ENCODE measurements at regions not wholly inside any gene's neighbourhood (a gene's known extent, or its start where the extent isn't known, plus 50 kb on each side); places are given as distances from the start of the nearest gene placed in this dataset.

DNA sequence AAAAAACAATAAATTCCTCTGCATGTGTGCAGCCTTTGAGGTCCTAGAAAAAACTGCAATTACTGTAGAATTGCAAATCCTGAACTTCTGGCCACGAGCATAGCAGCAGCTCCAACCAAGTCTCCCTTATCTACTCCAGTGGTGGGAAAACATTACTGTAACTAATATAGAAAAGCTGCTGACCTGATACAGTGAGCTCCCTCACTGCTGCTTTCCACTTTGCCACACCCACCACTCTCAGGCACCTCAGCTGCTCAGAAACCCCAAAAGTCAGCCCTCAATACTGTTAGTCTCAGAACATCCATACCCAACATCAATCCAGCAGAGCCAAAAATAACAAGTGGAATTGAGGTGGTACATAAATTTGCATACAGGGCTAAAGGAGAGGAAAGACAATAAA lies 192.5 kb downstream of the POU4F1 start:
- ChIA-PET CTCF (no interaction called here), POLR2A (ENCODE audit: low non-redundant PET) (no interaction called here)
- no peak for DNase-seq (ENCODE audit: low spot score)

DNA sequence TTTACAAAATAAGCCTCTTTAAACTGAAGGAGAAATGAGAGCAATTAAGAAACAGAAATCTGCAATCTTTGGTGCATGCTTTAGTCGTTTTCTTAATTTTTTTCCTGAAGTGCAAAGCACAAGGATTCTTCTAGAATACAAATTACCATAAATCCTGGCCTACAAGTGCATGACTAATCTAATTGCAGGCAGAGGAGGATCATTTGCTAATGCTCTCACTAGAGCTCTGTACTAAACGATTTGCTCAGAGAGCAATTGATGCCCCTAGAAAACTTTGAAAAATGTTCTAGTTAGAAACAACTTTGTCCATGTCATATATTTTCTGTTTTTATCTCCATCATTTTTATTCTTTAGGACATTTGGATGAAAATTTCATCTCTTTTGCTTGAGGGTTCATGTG lies 193.2 kb downstream of the POU4F1 start:
- TF ChIP-seq, protein P1, sequence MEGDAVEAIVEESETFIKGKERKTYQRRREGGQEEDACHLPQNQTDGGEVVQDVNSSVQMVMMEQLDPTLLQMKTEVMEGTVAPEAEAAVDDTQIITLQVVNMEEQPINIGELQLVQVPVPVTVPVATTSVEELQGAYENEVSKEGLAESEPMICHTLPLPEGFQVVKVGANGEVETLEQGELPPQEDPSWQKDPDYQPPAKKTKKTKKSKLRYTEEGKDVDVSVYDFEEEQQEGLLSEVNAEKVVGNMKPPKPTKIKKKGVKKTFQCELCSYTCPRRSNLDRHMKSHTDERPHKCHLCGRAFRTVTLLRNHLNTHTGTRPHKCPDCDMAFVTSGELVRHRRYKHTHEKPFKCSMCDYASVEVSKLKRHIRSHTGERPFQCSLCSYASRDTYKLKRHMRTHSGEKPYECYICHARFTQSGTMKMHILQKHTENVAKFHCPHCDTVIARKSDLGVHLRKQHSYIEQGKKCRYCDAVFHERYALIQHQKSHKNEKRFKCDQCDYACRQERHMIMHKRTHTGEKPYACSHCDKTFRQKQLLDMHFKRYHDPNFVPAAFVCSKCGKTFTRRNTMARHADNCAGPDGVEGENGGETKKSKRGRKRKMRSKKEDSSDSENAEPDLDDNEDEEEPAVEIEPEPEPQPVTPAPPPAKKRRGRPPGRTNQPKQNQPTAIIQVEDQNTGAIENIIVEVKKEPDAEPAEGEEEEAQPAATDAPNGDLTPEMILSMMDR (conservative IDR thresholded peaks at IDR 0.05; ENCODE audit: low read depth): no peak
- ChIA-PET CTCF (no interaction called here), POLR2A (ENCODE audit: low non-redundant PET) (no interaction called here)
- no peak overlapping the region for H3K27ac ChIP-seq
- no peak for DNase-seq (ENCODE audit: low spot score)

More for the DNA sequence above, 192.5 kb downstream of the POU4F1 start:
- no peak overlapping the region for H3K27ac ChIP-seq
- TF ChIP-seq, protein P1 (conservative IDR thresholded peaks at IDR 0.05; ENCODE audit: low read depth): no peak

DNA sequence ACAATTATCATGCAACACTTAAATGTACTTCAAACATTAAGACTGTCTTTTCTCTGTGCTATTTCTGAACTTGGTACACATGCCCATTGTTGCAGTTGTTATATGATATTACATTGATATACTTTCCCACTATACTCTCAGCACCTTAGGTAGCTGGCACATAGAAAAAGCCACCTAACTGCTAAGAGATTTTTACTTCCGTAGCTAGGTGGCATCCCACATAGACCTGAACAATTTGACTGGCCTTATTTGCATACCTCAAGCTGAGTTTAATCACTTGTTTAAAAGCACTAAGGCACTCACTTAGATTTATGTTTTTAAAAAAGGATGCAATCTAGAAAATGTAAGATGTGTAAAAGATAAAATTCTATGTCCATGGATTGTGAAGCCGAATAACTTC lies 194.2 kb downstream of the POU4F1 start:
- TF ChIP-seq, protein P1 (conservative IDR thresholded peaks at IDR 0.05; ENCODE audit: low read depth): no peak
- POLR2A ChIA-PET (ENCODE audit: low non-redundant PET): no interaction called here
- no peak for DNase-seq (ENCODE audit: low spot score)
- H3K27ac ChIP-seq: no peak overlapping the region
- CTCF ChIA-PET: no interaction called here

DNA sequence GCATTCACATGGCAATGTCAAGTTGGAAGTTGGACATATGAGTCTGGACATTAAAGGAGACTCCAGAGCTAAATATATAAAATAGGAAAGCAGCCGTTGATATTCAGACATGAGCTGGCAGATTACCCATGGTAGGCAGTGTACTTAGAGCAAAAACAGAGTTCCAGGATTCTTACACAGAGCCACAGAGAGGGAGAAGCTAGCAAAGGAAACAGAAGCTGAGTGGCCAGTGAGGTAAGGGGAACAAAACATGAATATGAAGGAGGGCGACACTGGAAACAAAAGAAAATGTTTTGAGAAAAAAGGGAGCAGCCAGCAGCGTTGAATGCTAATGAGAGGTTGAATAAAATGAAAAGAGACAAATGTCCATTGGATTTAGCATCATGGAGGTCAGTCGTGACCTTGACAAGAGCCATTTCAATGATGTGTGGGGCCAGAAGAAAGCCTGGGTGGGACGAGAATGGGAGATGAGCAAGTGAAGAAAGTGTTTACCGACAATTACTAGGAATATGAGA lies 198.4 kb downstream of the POU4F1 start:
- H3K27ac ChIP-seq: no peak overlapping the region
- ChIA-PET CTCF (no interaction called here), POLR2A (ENCODE audit: low non-redundant PET) (no interaction called here)
- TF ChIP-seq, protein P1 (conservative IDR thresholded peaks at IDR 0.05; ENCODE audit: low read depth): no peak
- no peak for DNase-seq (ENCODE audit: low spot score)

DNA sequence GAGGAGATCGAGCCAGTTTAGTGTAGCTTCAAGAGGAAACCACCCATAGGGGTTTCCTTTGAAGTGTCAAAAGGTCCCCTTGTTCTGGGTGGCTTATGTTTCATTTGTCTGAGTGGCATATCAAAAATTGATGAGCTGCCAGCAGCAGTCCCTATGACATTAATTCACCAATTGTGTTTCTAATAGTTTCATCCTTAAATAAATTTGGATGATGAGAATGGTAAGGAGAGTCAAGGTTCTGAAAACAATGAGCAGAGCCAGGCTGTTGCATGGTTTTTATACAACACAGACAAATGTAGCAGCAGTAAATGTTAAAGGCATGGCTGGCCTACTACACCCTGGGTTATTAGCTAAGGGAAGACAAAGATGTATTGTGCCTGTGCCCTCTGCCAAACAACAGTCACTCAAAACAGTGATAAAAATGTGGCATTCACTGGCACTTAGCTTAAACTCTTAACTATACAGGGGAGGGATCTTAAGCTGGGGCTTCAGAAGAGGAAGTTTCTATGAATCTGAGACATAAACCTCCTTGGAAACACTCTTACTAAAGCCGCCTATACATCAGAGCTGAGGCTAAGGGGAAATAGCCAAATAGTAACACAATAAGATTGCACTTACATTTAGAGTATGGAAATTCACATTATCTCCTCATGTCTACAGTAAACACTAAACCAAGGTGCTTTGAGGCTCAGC lies 200.5 kb downstream of the POU4F1 start:
- POLR2A ChIA-PET (ENCODE audit: low non-redundant PET): no interaction called here
- no peak overlapping the region for H3K27ac ChIP-seq
- CTCF ChIA-PET: interaction anchor here (0.6 kb wide), 1 partner anchor 348 kb away, joined by 3 read pairs; no protein-coding TSS in a partner anchor
- no peak for DNase-seq (ENCODE audit: low spot score)
- TF ChIP-seq, protein P1 (conservative IDR thresholded peaks at IDR 0.05; ENCODE audit: low read depth): no peak

DNA sequence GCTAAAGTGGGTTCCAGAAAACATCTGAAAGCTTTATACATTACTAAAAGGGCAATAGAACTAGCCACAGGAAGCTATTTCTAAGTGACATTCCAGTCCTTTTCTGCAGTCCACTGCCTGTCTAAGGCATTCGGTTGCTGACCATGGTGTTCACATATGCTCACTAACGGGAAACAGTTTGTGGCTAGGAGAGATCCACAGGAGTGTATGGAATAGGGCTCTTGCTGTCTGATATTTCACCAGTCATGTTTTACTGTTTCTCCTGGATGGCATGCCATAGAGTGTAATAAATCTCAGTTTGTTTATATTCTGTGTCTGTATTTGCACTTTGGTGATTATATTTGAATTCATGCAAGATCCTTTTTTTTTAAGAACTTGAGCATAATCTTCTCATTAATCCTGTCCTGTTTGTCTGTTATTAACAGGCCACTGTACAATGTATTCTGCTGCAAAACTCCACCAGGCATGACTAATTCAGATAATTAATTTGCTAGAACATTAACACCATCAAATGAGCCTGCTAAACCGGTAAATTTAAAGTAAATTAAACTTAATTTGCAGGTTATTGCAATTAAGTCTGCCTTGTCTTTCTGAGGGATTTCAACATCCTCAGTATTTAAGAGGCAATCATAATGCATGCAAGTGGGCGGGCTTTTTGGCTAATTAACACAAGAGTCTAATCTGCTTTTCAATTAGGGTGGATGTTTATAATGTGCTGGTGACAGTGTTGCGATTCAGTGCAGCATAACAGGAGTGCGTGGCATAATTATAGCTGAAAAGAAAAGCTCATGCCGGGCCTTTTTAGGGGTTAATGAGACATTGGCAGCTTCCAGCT lies 201.3 kb downstream of the POU4F1 start:
- TF ChIP-seq, protein P1 (conservative IDR thresholded peaks at IDR 0.05; ENCODE audit: low read depth): no peak
- H3K27ac ChIP-seq: no peak overlapping the region
- POLR2A ChIA-PET (ENCODE audit: low non-redundant PET): no interaction called here
- DNase-seq (ENCODE audit: low spot score): no peak
- CTCF ChIA-PET: interaction anchor here (0.6 kb wide), 1 partner anchor 349 kb away, joined by 3 read pairs; no protein-coding TSS in a partner anchor
